H1 (cell line): ENCODE measurements at regions not wholly inside any gene's neighbourhood (a gene's known extent, or its start where the extent isn't known, plus 50 kb on each side); places are given as distances from the start of the nearest gene placed in this dataset.

ENCODE experiments used
- CTCF ChIA-PET: fragments of 300-600 bp; sonication (Branson Sonifier 250); formaldehyde crosslinking; loops from one replicate; lab custom pipeline; 2021; ENCODE audit not compliant: partially characterized antibody; lab: Charles Lee
- POLR2A ChIA-PET: fragments of 300-600 bp; sonication (Branson Sonifier 250); formaldehyde crosslinking; loops from one replicate; lab custom pipeline; 2021; ENCODE audit warnings: inconsistent platforms; ENCODE audit not compliant: partially characterized antibody; lab: Charles Lee
- DNase-seq, 2 experiments: peaks; one replicate each; pipeline versions ENCODE4 v3.0.0 to v3.0.0-alpha.2; 2010 to 2022; ENCODE audit warnings: low spot score in 2 of 2, low read depth in 1 of 2, mixed read lengths in 1 of 2
- FAIRE-seq: peaks from 2 replicates; lab custom pipeline; 2011; peaks lifted over from hg19 to GRCh38; lab: Jason Lieb, UNC
- H2AFZ ChIP-seq: 2 replicates; pipeline ENCODE4 v1.8.1; 2012; ENCODE audit warnings: low read length, inconsistent platforms
- H2AK5ac ChIP-seq: 2 replicates; pipeline ENCODE4 v1.6.1; 2013; ENCODE audit warnings: low read depth, low read length
- H2BK120ac ChIP-seq: replicated peaks from 2 replicates; pipeline ENCODE3; 2013; ENCODE audit warnings: low read depth, low read length, inconsistent platforms
- H2BK12ac ChIP-seq: 2 replicates; pipeline ENCODE4 v1.6.1; 2013; ENCODE audit warnings: low read depth, low read length
- H2BK15ac ChIP-seq: 2 replicates; pipeline ENCODE4 v1.6.1; 2013; ENCODE audit warnings: low read length
- H2BK20ac ChIP-seq: 2 replicates; pipeline ENCODE4 v1.6.1; 2013; ENCODE audit warnings: low read length
- H2BK5ac ChIP-seq: 2 replicates; pipeline ENCODE4 v1.6.1; 2013; ENCODE audit warnings: low read depth, low read length
- H3K14ac ChIP-seq: 2 replicates; pipeline ENCODE4 v1.6.1; 2013; ENCODE audit warnings: inconsistent platforms; ENCODE audit not compliant: insufficient read length
- H3K18ac ChIP-seq: 2 replicates; pipeline ENCODE4 v1.6.1; 2013; ENCODE audit warnings: low read length; ENCODE audit errors: extremely low read depth
- H3K23ac ChIP-seq: 2 replicates; pipeline ENCODE4 v1.6.1; 2013; ENCODE audit warnings: inconsistent platforms; ENCODE audit not compliant: insufficient read length
- H3K23me2 ChIP-seq: 2 replicates; pipeline ENCODE4 v1.6.1; 2013; ENCODE audit warnings: low read depth, low read length
- H3K27ac ChIP-seq: 2 replicates; pipeline ENCODE4 v1.6.1; 2011; ENCODE audit warnings: low read depth, low read length, inconsistent platforms
- H3K27me3 ChIP-seq, 4 experiments: replicated peaks in 1 of 4; 1 replicate in 1 of 4; 2 replicates in 3 of 4; pipeline versions ENCODE4 v1.6.1 to v1.8.1; 2011 to 2013; ENCODE audit warnings: low read length in 3 of 4, mild to moderate bottlenecking in 3 of 4, inconsistent platforms in 2 of 4, mixed read lengths in 2 of 4, moderate library complexity in 1 of 4; ENCODE audit not compliant: control insufficient read depth in 3 of 4, insufficient read depth in 3 of 4; ENCODE audit errors: extremely low read depth in 1 of 4
- H3K36me3 ChIP-seq, 4 experiments: 2 replicates each; pipeline versions ENCODE4 v1.6.1 to v1.8.1; 2011 to 2013; ENCODE audit warnings: mild to moderate bottlenecking in 4 of 4, low read length in 3 of 4, moderate library complexity in 2 of 4, control low read depth in 1 of 4, inconsistent platforms in 1 of 4; ENCODE audit not compliant: insufficient read depth in 4 of 4, control insufficient read depth in 2 of 4
- H3K4ac ChIP-seq: replicated peaks from 2 replicates; pipeline ENCODE3; 2013; ENCODE audit warnings: low read length, low read depth, mixed read lengths, inconsistent platforms; ENCODE audit not compliant: insufficient read length
- H3K4me1 ChIP-seq, 4 experiments: replicated peaks in 1 of 4; 1 replicate in 1 of 4; 2 replicates in 3 of 4; pipeline versions ENCODE4 v1.6.1 to v1.8.1; 2011 to 2013; ENCODE audit warnings: low read length in 3 of 4, inconsistent platforms in 2 of 4, mixed read lengths in 1 of 4; ENCODE audit not compliant: insufficient read depth in 4 of 4, control insufficient read depth in 3 of 4
- H3K4me2 ChIP-seq, 2 experiments: 2 replicates each; pipeline versions ENCODE4 v1.6.1 to v1.8.1; 2011 to 2013; ENCODE audit warnings: low read depth in 2 of 2, low read length in 2 of 2, control low read depth in 1 of 2, inconsistent platforms in 1 of 2, mild to moderate bottlenecking in 1 of 2; ENCODE audit not compliant: insufficient read depth in 1 of 2
- H3K4me3 ChIP-seq, 4 experiments: fragments of 200-600, 300-600 bp in 1 of 4; sonication (generic), shearing (Covaris generic), sonication (Bioruptor Twin) in 1 of 4; 2 replicates each; pipeline versions ENCODE4 v1.5.1 to v1.8.1; 2011 to 2016; ENCODE audit warnings: low read length in 4 of 4, low read depth in 3 of 4, control low read depth in 2 of 4, inconsistent platforms in 2 of 4, mild to moderate bottlenecking in 2 of 4, mixed read lengths in 1 of 4, moderate library complexity in 1 of 4; ENCODE audit not compliant: insufficient read depth in 2 of 4; ENCODE audit errors: extremely low read depth in 1 of 4
- H3K56ac ChIP-seq: replicated peaks from 2 replicates; pipeline ENCODE3; 2013; ENCODE audit warnings: low read depth, mild to moderate bottlenecking, mixed read lengths, low read length, inconsistent platforms; ENCODE audit not compliant: insufficient read length
- H3K79me1 ChIP-seq: 2 replicates; pipeline ENCODE4 v1.6.1; 2013; ENCODE audit warnings: low read depth, low read length, control low read depth
- H3K79me2 ChIP-seq, 2 experiments: 2 replicates each; pipeline versions ENCODE4 v1.6.1 to v1.8.1; 2012 to 2013; ENCODE audit warnings: low read length in 2 of 2, mild to moderate bottlenecking in 2 of 2, inconsistent platforms in 1 of 2; ENCODE audit not compliant: insufficient read depth in 2 of 2, control insufficient read depth in 1 of 2
- H3K9ac ChIP-seq, 4 experiments: replicated peaks in 1 of 4; 1 replicate in 1 of 4; 2 replicates in 3 of 4; pipeline versions ENCODE4 v1.6.1 to v1.8.1; 2011 to 2013; ENCODE audit warnings: low read depth in 3 of 4, low read length in 3 of 4, control low read depth in 2 of 4, mild to moderate bottlenecking in 2 of 4, moderate library complexity in 2 of 4, inconsistent platforms in 1 of 4; ENCODE audit errors: extremely low read depth in 1 of 4
- H3K9me3 ChIP-seq, 2 experiments: 2 replicates each; pipeline versions ENCODE4 v1.6.1 to v1.8.1; 2012 to 2013; ENCODE audit warnings: mild to moderate bottlenecking in 2 of 2, moderate library complexity in 2 of 2, control low read depth in 1 of 2, inconsistent platforms in 1 of 2, low read depth in 1 of 2, low read length in 1 of 2, mixed read lengths in 1 of 2; ENCODE audit not compliant: insufficient read depth in 2 of 2
- H4K20me1 ChIP-seq, 2 experiments: replicated peaks in 1 of 2; 2 replicates each; pipeline versions ENCODE3 to v1.8.1; 2011 to 2013; ENCODE audit warnings: inconsistent platforms in 2 of 2, low read length in 2 of 2, mild to moderate bottlenecking in 1 of 2; ENCODE audit not compliant: insufficient read depth in 2 of 2, control insufficient read depth in 1 of 2
- H4K5ac ChIP-seq: 2 replicates; pipeline ENCODE4 v1.6.1; 2013; ENCODE audit warnings: low read length, low read depth, mixed read lengths, inconsistent platforms; ENCODE audit not compliant: insufficient read length
- H4K8ac ChIP-seq: 2 replicates; pipeline ENCODE4 v1.8.0; 2013; ENCODE audit warnings: mild to moderate bottlenecking, moderate library complexity, low read length, inconsistent platforms; ENCODE audit not compliant: insufficient read depth; ENCODE audit errors: extremely low read depth
- H4K91ac ChIP-seq: replicated peaks from 2 replicates; pipeline ENCODE3; 2013; ENCODE audit warnings: low read length, mixed read lengths, inconsistent platforms; ENCODE audit not compliant: insufficient read length
- ATF2 ChIP-seq: IDR thresholded peaks from 2 replicates; pipeline ENCODE4 v1.6.1; 2012; ENCODE audit warnings: low read length, inconsistent platforms
- ATF3 ChIP-seq: IDR thresholded peaks from 2 replicates; pipeline ENCODE4 v1.6.1; 2011; ENCODE audit warnings: low read depth, mild to moderate bottlenecking, low read length; ENCODE audit not compliant: insufficient read depth
- CHD2 ChIP-seq: IDR thresholded peaks from 2 replicates; pipeline ENCODE4 v1.6.1; 2012; ENCODE audit warnings: low read length, improper control_type of control experiment
- E2F6 ChIP-seq: IDR thresholded peaks from 2 replicates; pipeline ENCODE4 v1.6.1; 2012; ENCODE audit warnings: inconsistent platforms
- HDAC6 ChIP-seq: IDR thresholded peaks from one replicate; pipeline ENCODE4 v1.7.1; 2012; ENCODE audit warnings: low read depth, mild to moderate bottlenecking, inconsistent platforms, low read length, moderate library complexity
- KDM1A ChIP-seq: fragments of 200-600, 300-600 bp; sonication (generic); IDR thresholded peaks from 2 replicates; pipeline ENCODE4 v1.7.1; 2016; ENCODE audit warnings: mild to moderate bottlenecking, low read length, borderline replicate concordance
- NRF1 ChIP-seq: IDR thresholded peaks from 2 replicates; pipeline ENCODE4 v1.6.1; 2011; ENCODE audit warnings: mild to moderate bottlenecking, low read depth, low read length, improper control_type of control experiment
- POLR2A ChIP-seq, 2 experiments: IDR thresholded peaks; 1 replicate in 1 of 2; 2 replicates in 1 of 2; pipeline ENCODE4 v1.6.1; 2011; ENCODE audit warnings: low read depth in 2 of 2, low read length in 2 of 2, mild to moderate bottlenecking in 2 of 2; ENCODE audit errors: control extremely low read depth in 1 of 2
- SIRT6 ChIP-seq: IDR thresholded peaks from one replicate; pipeline ENCODE4 v1.7.1; 2012; ENCODE audit warnings: low read length, inconsistent platforms
- SIX5 ChIP-seq: IDR thresholded peaks from 2 replicates; pipeline ENCODE4 v1.6.1; 2011; ENCODE audit warnings: mild to moderate bottlenecking, low read depth, low read length
- SP1 ChIP-seq: IDR thresholded peaks from 2 replicates; pipeline ENCODE4 v1.6.1; 2011; ENCODE audit warnings: low read depth, low read length
- SP2 ChIP-seq: IDR thresholded peaks from 2 replicates; pipeline ENCODE4 v1.6.1; 2012; ENCODE audit warnings: mild to moderate bottlenecking, low read length, inconsistent platforms
- SP4 ChIP-seq: IDR thresholded peaks from 2 replicates; pipeline ENCODE4 v1.6.1; 2012; ENCODE audit warnings: low read length, inconsistent platforms
- SRF ChIP-seq: IDR thresholded peaks from 2 replicates; pipeline ENCODE4 v1.6.1; 2011; ENCODE audit warnings: mild to moderate bottlenecking, low read depth, low read length, moderate library complexity
- TEAD4 ChIP-seq: IDR thresholded peaks from 2 replicates; pipeline ENCODE4 v1.6.1; 2012; ENCODE audit warnings: low read depth, low read length, inconsistent platforms, mixed read lengths
- WGBS, 2 experiments: shearing (Covaris generic) in 1 of 2; methylation state at CpG; one replicate each; pipeline versions ENCODE4 v1.1.6 to v1.1.7; 2013 to 2015; ENCODE audit warnings: low lambda C conversion rate in 2 of 2, mixed read lengths in 2 of 2, inconsistent platforms in 1 of 2, low coverage in 1 of 2, missing lambda C conversion rate in 1 of 2; ENCODE audit not compliant: insufficient replicate concordance in 2 of 2, insufficient coverage in 1 of 2, insufficient read length in 1 of 2; ENCODE audit errors: extremely low coverage in 1 of 2, missing lambda C conversion rate in 1 of 2; 5-methylcytosine and 5-hydroxymethylcytosine counted together

- no peak overlapping the region for H2AK5ac ChIP-seq
- H3K4me1 ChIP-seq, result no peaks in the 10 kb centered on the region
- no peak overlapping the region for H3K18ac ChIP-seq
- no peaks in the 10 kb centered on the region for H3K79me1 ChIP-seq
- no peaks in the 10 kb centered on the region for H3K36me3 ChIP-seq
- H3K4me2 ChIP-seq, result no peak overlapping the region
- no peak overlapping the region for H3K9ac ChIP-seq
- H3K56ac ChIP-seq, result no peak overlapping the region
- no peaks in the 10 kb centered on the region for H3K79me2 ChIP-seq
- H3K4me3 ChIP-seq, result no peak overlapping the region
- POLR2A ChIA-PET, result no interaction called here
- no peak overlapping the region for H3K27ac ChIP-seq
- no peak overlapping the region for H2BK20ac ChIP-seq
- H2BK5ac ChIP-seq, result no peak overlapping the region
- no peak overlapping the region for H4K91ac ChIP-seq
- no peak overlapping the region for H3K14ac ChIP-seq
- no peak overlapping the region for H2BK12ac ChIP-seq
- H2BK120ac ChIP-seq, result no peak overlapping the region
- WGBS, 2 experiments, result 91% methylated on average over 1 of the region's 1 CpG; no CpG with 5 or more reads in 1 of the 2 experiments
- H4K5ac ChIP-seq, result no peak overlapping the region
- no peak overlapping the region for H4K8ac ChIP-seq
- H4K20me1 ChIP-seq, result no peaks in the 10 kb centered on the region
- H3K9me3 ChIP-seq, result no peaks in the 10 kb centered on the region
- H2AFZ ChIP-seq, result no peak overlapping the region
- no peak overlapping the region for H2BK15ac ChIP-seq
- CTCF ChIA-PET, result no interaction called here
- H3K23ac ChIP-seq, result no peak overlapping the region
- FAIRE-seq (no peak), DNase-seq (no peak)
- H3K27me3 ChIP-seq, result no peaks in the 10 kb centered on the region
- no peak overlapping the region for H3K4ac ChIP-seq
- H3K23me2 ChIP-seq, result no peaks in the 10 kb centered on the region
- no peak for TF ChIP-seq KDM1A
- no peak for TF ChIP-seq ATF2
- no peak for TF ChIP-seq POLR2A (IDR thresholded peaks at IDR 0.05; ENCODE audit: control extremely low read depth in 1 of 2, low read depth in 2 of 2, low read length in 2 of 2)
- no peak for TF ChIP-seq ATF3
- no peak for TF ChIP-seq HDAC6
- TF ChIP-seq NRF1, result no peak
- TF ChIP-seq SIX5, result no peak
- TF ChIP-seq SP4, result no peak
- no peak for TF ChIP-seq TEAD4
- TF ChIP-seq SIRT6, result no peak
- no peak for TF ChIP-seq SP2
- no peak for TF ChIP-seq SP1
- TF ChIP-seq CHD2, result no peak
- no peak for TF ChIP-seq E2F6
- TF ChIP-seq SRF, result no peak
These were observed 555.7 kb upstream of the ANO3 start for GRCh38 chr11:25776238-25776637.
